ENCODE measurements at regions not wholly inside any gene's neighbourhood (a gene's known extent, or its start where the extent isn't known, plus 50 kb on each side); places are given as distances from the start of the nearest gene placed in this dataset.

DNA sequence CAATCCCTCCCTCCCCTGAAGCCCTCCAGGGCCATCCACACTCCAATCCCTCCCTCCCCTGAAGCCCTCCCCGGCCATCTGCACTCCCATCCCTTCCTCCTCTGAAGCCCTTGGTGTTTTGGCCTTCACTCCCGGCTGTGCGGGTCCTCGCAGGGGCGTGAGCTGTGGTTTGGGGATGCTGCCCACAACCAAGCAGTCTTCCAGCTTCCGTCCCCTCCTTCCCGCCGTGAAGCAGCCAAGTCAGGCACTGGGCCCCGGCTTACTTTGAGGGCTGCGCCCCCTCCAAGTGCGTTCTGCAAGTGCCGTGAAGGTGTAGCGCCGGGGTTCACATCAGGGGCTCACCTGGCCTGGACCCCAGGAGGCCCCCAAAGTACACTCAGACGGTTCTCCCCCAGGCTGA is 335.9 kb downstream of the BRD1 start:
- Histone ChIP-seq H3K27ac (ENCODE audit: low read length) (no peak overlapping the region), H3K9me3 (ENCODE audit: control insufficient read depth, insufficient read depth, low read depth, low read length) (no peaks in the 10 kb centered on the region), H3K4me3 (ENCODE audit: low read depth in 2 of 2, low read length in 2 of 2) (no peak overlapping the region), H3K27me3 (ENCODE audit: control insufficient read depth, insufficient read depth, low read length) (no peaks in the 10 kb centered on the region), H3K36me3 (ENCODE audit: control insufficient read depth, insufficient read depth, low read length) (no peaks in the 10 kb centered on the region), H3K4me1 (ENCODE audit: control insufficient read depth, insufficient read depth, low read length) (no peaks in the 10 kb centered on the region)
- ChIA-PET CTCF (no interaction called here), POLR2A (no interaction called here)
- DNase-seq (ENCODE audit: low read depth, low spot score) (no peak), ATAC-seq (no peak)
- intact Hi-C loops (cut with micrococcal nuclease; ENCODE audit: unreplicated experiment) (no loop called here), in situ Hi-C loops (cut with HindIII; ENCODE audit: low pct_unique_long_range_greater_than_20kb, low sequenced_read_pairs) (no loop called here)
- no TSS peak for BruUV-seq (replicated peaks)
- TF ChIP-seq POLR2AphosphoS5 (IDR thresholded peaks at IDR 0.05; ENCODE audit: low read depth, low read length) (no peak), TCF7L2 (IDR thresholded peaks at IDR 0.05; ENCODE audit: low read depth, low read length) (no peak), SIN3A (IDR thresholded peaks at IDR 0.05; ENCODE audit: borderline replicate concordance, insufficient read depth, low read depth, low read length) (no peak)
- TF ChIP-seq, protein P1, sequence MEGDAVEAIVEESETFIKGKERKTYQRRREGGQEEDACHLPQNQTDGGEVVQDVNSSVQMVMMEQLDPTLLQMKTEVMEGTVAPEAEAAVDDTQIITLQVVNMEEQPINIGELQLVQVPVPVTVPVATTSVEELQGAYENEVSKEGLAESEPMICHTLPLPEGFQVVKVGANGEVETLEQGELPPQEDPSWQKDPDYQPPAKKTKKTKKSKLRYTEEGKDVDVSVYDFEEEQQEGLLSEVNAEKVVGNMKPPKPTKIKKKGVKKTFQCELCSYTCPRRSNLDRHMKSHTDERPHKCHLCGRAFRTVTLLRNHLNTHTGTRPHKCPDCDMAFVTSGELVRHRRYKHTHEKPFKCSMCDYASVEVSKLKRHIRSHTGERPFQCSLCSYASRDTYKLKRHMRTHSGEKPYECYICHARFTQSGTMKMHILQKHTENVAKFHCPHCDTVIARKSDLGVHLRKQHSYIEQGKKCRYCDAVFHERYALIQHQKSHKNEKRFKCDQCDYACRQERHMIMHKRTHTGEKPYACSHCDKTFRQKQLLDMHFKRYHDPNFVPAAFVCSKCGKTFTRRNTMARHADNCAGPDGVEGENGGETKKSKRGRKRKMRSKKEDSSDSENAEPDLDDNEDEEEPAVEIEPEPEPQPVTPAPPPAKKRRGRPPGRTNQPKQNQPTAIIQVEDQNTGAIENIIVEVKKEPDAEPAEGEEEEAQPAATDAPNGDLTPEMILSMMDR (IDR thresholded peaks at IDR 0.05), result no peak
- TF ChIP-seq, protein P2, sequence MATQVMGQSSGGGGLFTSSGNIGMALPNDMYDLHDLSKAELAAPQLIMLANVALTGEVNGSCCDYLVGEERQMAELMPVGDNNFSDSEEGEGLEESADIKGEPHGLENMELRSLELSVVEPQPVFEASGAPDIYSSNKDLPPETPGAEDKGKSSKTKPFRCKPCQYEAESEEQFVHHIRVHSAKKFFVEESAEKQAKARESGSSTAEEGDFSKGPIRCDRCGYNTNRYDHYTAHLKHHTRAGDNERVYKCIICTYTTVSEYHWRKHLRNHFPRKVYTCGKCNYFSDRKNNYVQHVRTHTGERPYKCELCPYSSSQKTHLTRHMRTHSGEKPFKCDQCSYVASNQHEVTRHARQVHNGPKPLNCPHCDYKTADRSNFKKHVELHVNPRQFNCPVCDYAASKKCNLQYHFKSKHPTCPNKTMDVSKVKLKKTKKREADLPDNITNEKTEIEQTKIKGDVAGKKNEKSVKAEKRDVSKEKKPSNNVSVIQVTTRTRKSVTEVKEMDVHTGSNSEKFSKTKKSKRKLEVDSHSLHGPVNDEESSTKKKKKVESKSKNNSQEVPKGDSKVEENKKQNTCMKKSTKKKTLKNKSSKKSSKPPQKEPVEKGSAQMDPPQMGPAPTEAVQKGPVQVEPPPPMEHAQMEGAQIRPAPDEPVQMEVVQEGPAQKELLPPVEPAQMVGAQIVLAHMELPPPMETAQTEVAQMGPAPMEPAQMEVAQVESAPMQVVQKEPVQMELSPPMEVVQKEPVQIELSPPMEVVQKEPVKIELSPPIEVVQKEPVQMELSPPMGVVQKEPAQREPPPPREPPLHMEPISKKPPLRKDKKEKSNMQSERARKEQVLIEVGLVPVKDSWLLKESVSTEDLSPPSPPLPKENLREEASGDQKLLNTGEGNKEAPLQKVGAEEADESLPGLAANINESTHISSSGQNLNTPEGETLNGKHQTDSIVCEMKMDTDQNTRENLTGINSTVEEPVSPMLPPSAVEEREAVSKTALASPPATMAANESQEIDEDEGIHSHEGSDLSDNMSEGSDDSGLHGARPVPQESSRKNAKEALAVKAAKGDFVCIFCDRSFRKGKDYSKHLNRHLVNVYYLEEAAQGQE (IDR thresholded peaks at IDR 0.05; ENCODE audit: insufficient read depth in 1 of 2, low read depth in 2 of 2, low read length in 1 of 2), result no peak

DNA sequence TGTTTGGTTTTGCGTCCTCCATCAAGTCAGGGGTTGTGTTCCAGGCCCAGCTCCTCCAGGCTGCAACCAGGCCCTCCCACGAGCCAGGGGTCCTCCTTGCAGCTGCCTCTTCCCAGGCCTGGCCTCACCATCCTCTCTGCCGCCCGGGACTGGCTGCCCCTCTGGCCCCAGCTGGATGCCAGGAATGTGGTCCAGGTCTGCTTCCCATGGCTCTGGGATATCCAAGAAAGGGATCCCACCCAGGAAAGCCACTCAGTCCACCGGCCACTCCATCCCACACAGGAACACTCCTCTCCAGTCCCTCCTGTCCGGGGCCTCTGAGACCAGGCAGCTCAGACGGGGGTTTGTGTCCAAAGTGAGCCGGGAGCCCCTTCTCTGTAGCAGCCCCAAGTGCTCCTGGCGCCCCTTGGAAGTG is 336.4 kb downstream of the BRD1 start:
- Histone ChIP-seq H3K27me3 (ENCODE audit: control insufficient read depth, insufficient read depth, low read length) (no peaks in the 10 kb centered on the region), H3K4me3 (ENCODE audit: low read depth in 2 of 2, low read length in 2 of 2) (no peak overlapping the region), H3K27ac (ENCODE audit: low read length) (no peak overlapping the region), H3K36me3 (ENCODE audit: control insufficient read depth, insufficient read depth, low read length) (no peaks in the 10 kb centered on the region), H3K4me1 (ENCODE audit: control insufficient read depth, insufficient read depth, low read length) (no peaks in the 10 kb centered on the region), H3K9me3 (ENCODE audit: control insufficient read depth, insufficient read depth, low read depth, low read length) (no peaks in the 10 kb centered on the region)
- ChIA-PET CTCF (no interaction called here), POLR2A (no interaction called here)
- 0 out of 2 replicates have a peak, but pooled peaks have one; percentile 12 for ATAC-seq
- no TSS peak for BruUV-seq (replicated peaks)
- DNase-seq (ENCODE audit: low read depth, low spot score), result no peak
- in situ Hi-C loops (cut with HindIII; ENCODE audit: low pct_unique_long_range_greater_than_20kb, low sequenced_read_pairs) (no loop called here), intact Hi-C loops (cut with micrococcal nuclease; ENCODE audit: unreplicated experiment) (no loop called here)
- TF ChIP-seq TCF7L2 (IDR thresholded peaks at IDR 0.05; ENCODE audit: low read depth, low read length) (no peak), SIN3A (IDR thresholded peaks at IDR 0.05; ENCODE audit: borderline replicate concordance, insufficient read depth, low read depth, low read length) (no peak), POLR2AphosphoS5 (IDR thresholded peaks at IDR 0.05; ENCODE audit: low read depth, low read length) (no peak)
- TF ChIP-seq, protein P2 (IDR thresholded peaks at IDR 0.05; ENCODE audit: insufficient read depth in 1 of 2, low read depth in 2 of 2, low read length in 1 of 2), result no peak
- TF ChIP-seq, protein P1 (IDR thresholded peaks at IDR 0.05), result no peak

All from Panc1 (cell line).